GM23248 (cell line): ENCODE measurements at regions not wholly inside any gene's neighbourhood (a gene's known extent, or its start where the extent isn't known, plus 50 kb on each side); places are given as distances from the start of the nearest gene placed in this dataset.

Experiments
- DNase-seq: peaks from one replicate; pipeline ENCODE4 v3.0.0-alpha.2; 2015
- H2AFZ ChIP-seq: fragments of 200-600 bp; sonication (generic); 2 replicates; pipeline ENCODE4 v1.6.1; 2016; ENCODE audit warnings: antibody characterized with exemption
- H3F3A ChIP-seq: fragments of 200-600 bp; sonication (generic); 2 replicates; pipeline ENCODE4 v1.6.1; 2016; ENCODE audit warnings: mild to moderate bottlenecking, antibody characterized with exemption, mixed run types; ENCODE audit not compliant: insufficient read depth
- H3K27ac ChIP-seq: fragments of 200-600 bp; sonication (generic); 2 replicates; pipeline ENCODE4 v1.5.1; 2016; ENCODE audit warnings: mild to moderate bottlenecking
- H3K27me3 ChIP-seq: fragments of 200-600 bp; sonication (generic); replicated peaks from 2 replicates; pipeline ENCODE4 v1.6.1; 2016; ENCODE audit warnings: mild to moderate bottlenecking; ENCODE audit not compliant: insufficient read depth
- H3K36me3 ChIP-seq: fragments of 200-600 bp; sonication (generic); 2 replicates; pipeline ENCODE4 v1.6.1; 2016; ENCODE audit warnings: low read depth, mild to moderate bottlenecking
- H3K4me1 ChIP-seq: fragments of 200-600 bp; sonication (generic); 2 replicates; pipeline ENCODE4 v1.6.1; 2016; ENCODE audit warnings: mild to moderate bottlenecking; ENCODE audit not compliant: insufficient read depth
- H3K4me2 ChIP-seq: fragments of 200-600 bp; sonication (generic); one replicate; pipeline ENCODE4 v1.6.1; 2016; ENCODE audit warnings: mild to moderate bottlenecking; ENCODE audit not compliant: unreplicated experiment
- H3K4me3 ChIP-seq: fragments of 200-600 bp; sonication (generic); 2 replicates; pipeline ENCODE4 v1.5.1; 2016; ENCODE audit warnings: mild to moderate bottlenecking
- H3K79me2 ChIP-seq: fragments of 200-600 bp; sonication (generic); 2 replicates; pipeline ENCODE4 v1.6.1; 2016; ENCODE audit warnings: mild to moderate bottlenecking; ENCODE audit not compliant: insufficient read depth
- H3K9ac ChIP-seq: fragments of 200-600 bp; sonication (generic); 2 replicates; pipeline ENCODE4 v1.6.1; 2016; ENCODE audit warnings: mild to moderate bottlenecking
- H3K9me2 ChIP-seq: fragments of 200-600 bp; sonication (generic); 2 replicates; pipeline ENCODE4 v1.6.1; 2016; ENCODE audit warnings: mixed run types, mild to moderate bottlenecking, moderate library complexity; ENCODE audit not compliant: insufficient read depth
- H3K9me3 ChIP-seq: fragments of 200-600 bp; sonication (generic); one replicate; pipeline ENCODE4 v1.6.1; 2017; ENCODE audit warnings: low read depth
- H4K20me1 ChIP-seq: fragments of 200-600 bp; sonication (generic); 2 replicates; pipeline ENCODE4 v1.6.0; 2016; ENCODE audit not compliant: insufficient read depth
- EZH2 ChIP-seq: fragments of 200-600 bp; sonication (generic); IDR thresholded peaks from 2 replicates; pipeline ENCODE4 v1.6.1; 2018; ENCODE audit warnings: antibody characterized with exemption, mild to moderate bottlenecking; ENCODE audit not compliant: insufficient read depth, poor library complexity, severe bottlenecking
- EZH2phosphoT487 ChIP-seq: fragments of 200-600 bp; sonication (generic); IDR thresholded peaks from 2 replicates; pipeline ENCODE4 v1.6.1; 2018; ENCODE audit warnings: antibody characterized with exemption, moderate library complexity, mild to moderate bottlenecking, low read depth; ENCODE audit not compliant: insufficient read depth
- WGBS, 2 experiments: methylation state at CpG; one replicate each; pipeline ENCODE4 v1.1.6; 2015 to 2017; ENCODE audit warnings: low lambda C conversion rate in 2 of 2, low coverage in 1 of 2; ENCODE audit errors: missing lambda C conversion rate in 2 of 2; 5-methylcytosine and 5-hydroxymethylcytosine counted together
- in situ Hi-C: fragments of 300-500 bp; cut with MboI; formaldehyde crosslinking; loops from 2 replicates; pipeline ENCODE4 v1.15.0; 2020

DNA sequence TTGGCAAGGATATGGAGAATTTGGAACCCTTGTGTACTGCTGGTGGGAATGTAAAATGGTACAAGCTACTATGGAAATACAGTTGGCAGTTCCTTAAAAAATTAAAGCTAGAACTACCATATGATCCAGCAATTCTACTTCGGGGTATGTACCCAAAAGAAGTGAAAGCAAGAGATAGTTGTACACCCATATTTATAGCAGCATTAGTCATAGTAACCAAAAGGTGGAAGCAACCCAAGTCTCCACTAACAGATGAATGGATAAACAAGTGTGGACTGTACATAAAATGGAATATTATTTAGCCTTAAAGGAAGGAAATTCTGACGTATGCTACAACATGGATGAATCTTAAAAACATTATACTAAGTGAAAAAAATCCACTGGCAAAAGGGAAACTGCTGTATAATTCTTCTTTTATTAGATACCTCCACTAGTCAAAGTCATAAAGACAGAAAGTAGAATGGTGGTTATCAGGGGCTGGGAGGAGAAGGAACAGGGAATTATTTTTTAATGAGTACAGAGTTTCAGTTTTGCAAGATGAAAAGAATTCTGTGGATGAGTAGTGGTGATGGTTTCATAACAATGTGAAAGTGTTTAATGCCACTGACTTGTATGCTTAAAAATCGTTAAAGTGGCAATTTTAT lies 141.6 kb downstream of the RXFP2 start:
- DNase-seq = peak; percentile 47
- Histone ChIP-seq H3K27me3 (no peaks in the 10 kb centered on the region), H4K20me1 (no peaks in the 10 kb centered on the region), H3F3A (peaks cover 7% of the 10 kb centered on the region; the same call in 1 of the 2 replicates), H2AFZ (0 out of 2 replicates have a peak overlapping the region, but pooled peaks have one; percentile 7), H3K4me3 (no peak overlapping the region), H3K36me3 (no peaks in the 10 kb centered on the region), H3K9me2 (no peaks in the 10 kb centered on the region), H3K4me1 (peaks cover 15% of the 10 kb centered on the region), H3K9me3 (no peaks in the 10 kb centered on the region), H3K4me2 (no peak overlapping the region), H3K79me2 (no peaks in the 10 kb centered on the region), H3K27ac (no peak overlapping the region), H3K9ac (no peak overlapping the region)
- no peak for TF ChIP-seq EZH2
- no peak for TF ChIP-seq EZH2phosphoT487
- in situ Hi-C loops = no loop called here
- WGBS, 2 experiments = 70 to 74% methylated on average over 3 of the region's 3 CpGs

DNA sequence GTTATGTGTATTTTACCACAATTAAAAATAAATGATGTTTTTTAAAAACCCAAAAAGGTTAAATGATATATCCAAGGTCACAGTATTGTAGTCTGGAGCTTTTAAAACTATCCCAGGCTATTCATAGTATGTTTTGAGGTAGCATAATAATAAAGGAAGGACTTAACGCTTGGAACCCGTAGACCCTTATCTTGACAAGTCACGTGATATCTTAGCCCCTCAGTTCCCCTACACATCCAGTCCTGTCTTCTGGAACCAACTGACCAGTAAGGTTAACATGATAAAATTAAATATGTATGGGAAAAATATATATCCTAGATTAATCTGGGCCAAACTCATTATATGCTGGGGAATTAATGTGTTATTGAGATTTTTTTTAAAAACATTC lies 142.2 kb downstream of the RXFP2 start:
- 93% methylated on average over 3 of the region's 3 CpGs for WGBS, 2 experiments
- no peak overlapping the region for H2AFZ ChIP-seq
- in situ Hi-C loops = no loop called here
- no peak for DNase-seq
- no peaks in the 10 kb centered on the region for H3K79me2 ChIP-seq
- H3K9me2 ChIP-seq = no peaks in the 10 kb centered on the region
- no peak overlapping the region for H3K27ac ChIP-seq
- TF ChIP-seq EZH2phosphoT487 (no peak), EZH2 (no peak)
- peaks cover 9% of the 10 kb centered on the region for H3F3A ChIP-seq
- H3K9ac ChIP-seq = no peak overlapping the region
- H3K4me2 ChIP-seq = no peak overlapping the region
- H3K36me3 ChIP-seq = no peaks in the 10 kb centered on the region
- no peaks in the 10 kb centered on the region for H3K27me3 ChIP-seq
- peaks cover 20% of the 10 kb centered on the region for H3K4me1 ChIP-seq
- no peaks in the 10 kb centered on the region for H4K20me1 ChIP-seq
- no peaks in the 10 kb centered on the region for H3K9me3 ChIP-seq
- no peak overlapping the region for H3K4me3 ChIP-seq

DNA sequence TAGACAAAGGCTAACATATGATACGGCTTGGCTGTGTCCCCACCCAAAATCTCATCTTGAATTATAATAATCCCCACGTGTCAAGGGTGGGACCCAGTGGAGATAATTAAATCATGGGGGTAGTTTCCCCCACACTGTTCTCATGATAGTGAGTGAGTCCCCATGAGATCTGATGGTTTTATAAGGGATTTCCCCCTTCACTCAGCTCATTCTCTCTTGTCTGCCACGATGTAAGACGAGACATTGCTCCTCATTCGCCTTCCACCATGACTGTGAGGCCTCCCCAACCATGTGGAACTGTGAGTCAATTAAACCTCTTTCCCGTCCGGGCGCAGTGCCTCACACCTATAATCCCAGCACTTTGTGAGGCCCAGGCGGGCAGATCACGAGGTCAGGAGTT lies 143.5 kb downstream of the RXFP2 start:
- Histone ChIP-seq H2AFZ (no peak overlapping the region), H3F3A (peaks cover 22% of the 10 kb centered on the region), H3K4me3 (no peak overlapping the region), H3K4me1 (peaks cover 33% of the 10 kb centered on the region), H3K79me2 (no peaks in the 10 kb centered on the region), H4K20me1 (no peaks in the 10 kb centered on the region), H3K36me3 (no peaks in the 10 kb centered on the region), H3K9me2 (no peaks in the 10 kb centered on the region), H3K27me3 (no peaks in the 10 kb centered on the region), H3K9me3 (no peaks in the 10 kb centered on the region), H3K4me2 (no peak overlapping the region), H3K9ac (no peak overlapping the region), H3K27ac (no peak overlapping the region)
- no peak for DNase-seq
- in situ Hi-C loops = no loop called here
- WGBS, 2 experiments = 95 to 98% methylated on average over 10 of the region's 10 CpGs
- TF ChIP-seq EZH2 = no peak

DNA sequence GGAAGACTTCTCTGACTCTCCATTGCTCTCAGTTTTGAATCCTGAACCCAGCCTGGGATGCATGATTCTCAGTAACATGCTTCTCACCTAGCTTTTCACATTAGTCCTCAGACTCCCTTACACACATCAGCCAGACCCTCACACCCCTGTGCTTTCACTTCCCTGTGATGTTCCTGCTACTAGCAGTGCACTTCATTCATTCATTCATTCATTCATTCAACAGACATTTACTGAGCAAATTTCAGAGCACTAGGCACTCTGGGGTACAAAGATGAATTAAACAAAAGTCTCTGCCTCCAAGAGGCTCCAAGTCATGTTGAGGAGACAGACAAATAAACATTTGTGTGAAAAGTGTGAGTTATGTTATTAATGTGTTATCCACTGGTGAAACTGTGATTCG lies 145.2 kb downstream of the RXFP2 start:
- Histone ChIP-seq H3K9me2 (no peaks in the 10 kb centered on the region), H3K79me2 (no peaks in the 10 kb centered on the region), H3K27me3 (no peaks in the 10 kb centered on the region), H3K9me3 (no peaks in the 10 kb centered on the region), H3K27ac (no peak overlapping the region), H3K9ac (no peak overlapping the region), H3K36me3 (no peaks in the 10 kb centered on the region), H3K4me3 (no peak overlapping the region), H3K4me2 (no peak overlapping the region), H2AFZ (no peak overlapping the region), H3K4me1 (peaks cover 38% of the 10 kb centered on the region), H4K20me1 (no peaks in the 10 kb centered on the region), H3F3A (peaks cover 25% of the 10 kb centered on the region)
- no peak for DNase-seq
- in situ Hi-C loops = no loop called here
- TF ChIP-seq EZH2phosphoT487 (no peak), EZH2 (no peak)
- WGBS, 2 experiments = 83 to 85% methylated on average over 1 of the region's 1 CpG

DNA sequence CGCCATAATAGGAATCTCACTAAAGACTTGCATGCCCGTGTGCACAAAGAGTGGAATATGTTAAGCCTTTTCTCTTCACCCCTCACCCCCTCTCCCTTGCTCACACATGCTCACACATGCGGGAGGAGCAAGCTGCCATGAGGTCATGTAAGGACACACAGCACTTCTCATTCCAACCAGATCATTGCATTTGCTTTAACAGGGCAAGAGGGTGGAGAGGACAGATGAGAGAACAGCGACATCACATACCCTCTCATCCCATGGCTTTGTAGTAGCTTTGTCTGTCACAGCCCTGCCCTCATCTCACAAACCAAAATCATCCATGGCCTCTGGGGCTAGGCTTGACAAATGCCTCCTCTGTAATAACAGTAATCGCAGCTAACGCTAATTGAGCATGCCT lies 145.6 kb upstream of the FRY start:
- H3K27me3 ChIP-seq = no peaks in the 10 kb centered on the region
- no peak overlapping the region for H3K4me2 ChIP-seq
- H4K20me1 ChIP-seq = no peaks in the 10 kb centered on the region
- peaks cover 36% of the 10 kb centered on the region for H3K4me1 ChIP-seq
- no peaks in the 10 kb centered on the region for H3K9me2 ChIP-seq
- no peaks in the 10 kb centered on the region for H3K79me2 ChIP-seq
- no peak overlapping the region for H2AFZ ChIP-seq
- no peak overlapping the region for H3K4me3 ChIP-seq
- DNase-seq = peak; percentile 60
- no peaks in the 10 kb centered on the region for H3K36me3 ChIP-seq
- H3K27ac ChIP-seq = no peak overlapping the region
- H3F3A ChIP-seq = peaks cover 24% of the 10 kb centered on the region
- no peak overlapping the region for H3K9ac ChIP-seq
- in situ Hi-C loops = no loop called here
- TF ChIP-seq EZH2 (no peak), EZH2phosphoT487 (no peak)
- 63 to 66% methylated on average over 6 of the region's 6 CpGs for WGBS, 2 experiments
- H3K9me3 ChIP-seq = no peaks in the 10 kb centered on the region
